IMR-90 (cell line): ENCODE measurements at regions not wholly inside any gene's neighbourhood (a gene's known extent, or its start where the extent isn't known, plus 50 kb on each side); places are given as distances from the start of the nearest gene placed in this dataset.

Source experiments
- ATAC-seq: fragments of 200-7000 bp; cut with Tn5 transposase; 2 replicates; pipeline ENCODE4 v1.9.1; 2020; ENCODE audit warnings: low read depth, mild to moderate bottlenecking, moderate library complexity
- BruUV-seq: library from RNA; stranded (reverse); fragments of 400-500 nt; replicated peaks from 2 replicates; lab custom pipeline; 2021; lab: Mats Ljungman, UMichigan
- CTCF ChIA-PET: fragments of 300-600 bp; formaldehyde crosslinking; extraction: SDS; loops from one replicate; lab custom pipeline; 2021; ENCODE audit warnings: antibody characterized with exemption; lab: Yijun Ruan, JAX
- POLR2A ChIA-PET: fragments of 300-600 bp; sonication (Branson Sonifier 250); formaldehyde crosslinking; loops from one replicate; lab custom pipeline; 2022; ENCODE audit warnings: antibody characterized with exemption; ENCODE audit not compliant: unreplicated experiment; lab: Charles Lee
- DNase-seq: peaks from one replicate; pipeline ENCODE4 v3.0.0; 2013
- H2AFZ ChIP-seq: replicated peaks from 2 replicates; pipeline ENCODE3; 2013; ENCODE audit warnings: low read length, mild to moderate bottlenecking; ENCODE audit not compliant: poor library complexity
- H2AK5ac ChIP-seq: 2 replicates; pipeline ENCODE4 v1.6.1; 2013; ENCODE audit warnings: low read depth, low read length, inconsistent platforms
- H2AK9ac ChIP-seq: replicated peaks from 2 replicates; pipeline ENCODE3; 2013; ENCODE audit warnings: mild to moderate bottlenecking, low read depth, low read length, moderate library complexity; ENCODE audit not compliant: poor library complexity
- H2BK120ac ChIP-seq: 2 replicates; pipeline ENCODE4 v1.6.1; 2013; ENCODE audit warnings: low read depth, low read length, inconsistent platforms
- H2BK15ac ChIP-seq: 3 replicates; pipeline ENCODE4 v1.6.1; 2013; ENCODE audit warnings: low read depth, low read length, inconsistent platforms
- H2BK20ac ChIP-seq: 2 replicates; pipeline ENCODE4 v1.6.1; 2013; ENCODE audit warnings: low read depth, mild to moderate bottlenecking, inconsistent platforms, low read length, moderate library complexity
- H2BK5ac ChIP-seq: 2 replicates; pipeline ENCODE4 v1.6.1; 2013; ENCODE audit warnings: mild to moderate bottlenecking, low read depth, low read length, inconsistent platforms; ENCODE audit not compliant: poor library complexity, severe bottlenecking
- H3K14ac ChIP-seq: replicated peaks from 2 replicates; pipeline ENCODE4 v1.6.1; 2013; ENCODE audit warnings: low read depth, low read length, inconsistent platforms
- H3K18ac ChIP-seq: 2 replicates; pipeline ENCODE4 v1.6.1; 2013; ENCODE audit warnings: low read depth, low read length, control low read depth
- H3K23ac ChIP-seq: 2 replicates; pipeline ENCODE4 v1.6.1; 2013; ENCODE audit warnings: low read depth, low read length, inconsistent platforms
- H3K27ac ChIP-seq: 2 replicates; pipeline ENCODE4 v1.5.1; 2013; ENCODE audit warnings: mild to moderate bottlenecking, control low read depth, low read length; ENCODE audit not compliant: insufficient read depth
- H3K27me3 ChIP-seq: 2 replicates; pipeline ENCODE4 v1.6.1; 2013; ENCODE audit warnings: low read length; ENCODE audit not compliant: control insufficient read depth, insufficient read depth
- H3K36me3 ChIP-seq: 2 replicates; pipeline ENCODE4 v1.6.1; 2013; ENCODE audit warnings: low read length, mixed read lengths; ENCODE audit not compliant: control insufficient read depth, insufficient read depth
- H3K4ac ChIP-seq: 2 replicates; pipeline ENCODE4 v1.6.1; 2013; ENCODE audit warnings: low read depth, low read length, inconsistent platforms
- H3K4me1 ChIP-seq: 2 replicates; pipeline ENCODE4 v1.6.1; 2013; ENCODE audit warnings: low read length, mixed read lengths; ENCODE audit not compliant: control insufficient read depth, insufficient read depth
- H3K4me2 ChIP-seq: 2 replicates; pipeline ENCODE4 v1.6.1; 2013; ENCODE audit warnings: low read depth, mild to moderate bottlenecking, control low read depth, low read length, moderate library complexity
- H3K4me3 ChIP-seq: 2 replicates; pipeline ENCODE4 v1.5.1; 2013; ENCODE audit warnings: low read depth, mild to moderate bottlenecking, control low read depth, low read length, moderate library complexity; ENCODE audit not compliant: insufficient read depth
- H3K56ac ChIP-seq: 2 replicates; pipeline ENCODE4 v1.6.1; 2013; ENCODE audit warnings: low read length, inconsistent platforms; ENCODE audit not compliant: insufficient read depth; ENCODE audit errors: extremely low read depth
- H3K79me1 ChIP-seq, 2 experiments: 2 replicates each; pipeline ENCODE4 v1.6.1; 2013; ENCODE audit warnings: low read length in 2 of 2, inconsistent platforms in 1 of 2, low read depth in 1 of 2
- H3K9ac ChIP-seq: 2 replicates; pipeline ENCODE4 v1.6.1; 2013; ENCODE audit warnings: low read depth, low read length, control low read depth
- H3K9me1 ChIP-seq: 2 replicates; pipeline ENCODE4 v1.6.1; 2013; ENCODE audit warnings: low read length, inconsistent platforms; ENCODE audit not compliant: insufficient read depth
- H3K9me3 ChIP-seq: 2 replicates; pipeline ENCODE4 v1.6.1; 2013; ENCODE audit warnings: low read length; ENCODE audit not compliant: control insufficient read depth, insufficient read depth
- H4K20me1 ChIP-seq: 2 replicates; pipeline ENCODE4 v1.6.1; 2013; ENCODE audit warnings: low read length, inconsistent platforms; ENCODE audit not compliant: insufficient read depth
- H4K5ac ChIP-seq: 2 replicates; pipeline ENCODE4 v1.6.1; 2013; ENCODE audit warnings: mild to moderate bottlenecking, low read depth, low read length, control low read depth
- H4K8ac ChIP-seq, 2 experiments: 2 replicates each; pipeline ENCODE4 v1.6.1; 2013; ENCODE audit warnings: low read depth in 2 of 2, low read length in 2 of 2, control low read depth in 1 of 2, inconsistent platforms in 1 of 2
- H4K91ac ChIP-seq: 2 replicates; pipeline ENCODE4 v1.6.1; 2013; ENCODE audit warnings: low read depth, low read length, inconsistent platforms; ENCODE audit not compliant: insufficient read depth
- CTCF ChIP-seq: conservative IDR thresholded peaks from 2 replicates; pipeline ENCODE4 v1.5.1; 2012; ENCODE audit warnings: mild to moderate bottlenecking, low read depth, low read length, improper control_type of control experiment
- FOS ChIP-seq: fragments of 150-350 bp; IDR thresholded peaks from 2 replicates; pipeline ENCODE4 v1.6.1; 2016; ENCODE audit warnings: low read depth, low read length
- MAFK ChIP-seq: IDR thresholded peaks from 2 replicates; pipeline ENCODE4 v1.6.1; 2012; ENCODE audit warnings: low read depth, low read length, improper control_type of control experiment
- MAZ ChIP-seq: IDR thresholded peaks from 2 replicates; pipeline ENCODE4 v1.6.1; 2012; ENCODE audit warnings: low read depth, mild to moderate bottlenecking, low read length, improper control_type of control experiment, moderate library complexity, borderline replicate concordance
- MXI1 ChIP-seq: IDR thresholded peaks from 2 replicates; pipeline ENCODE4 v1.6.1; 2012; ENCODE audit warnings: low read depth, mild to moderate bottlenecking, low read length, moderate library complexity, borderline replicate concordance
- POLR2A ChIP-seq: IDR thresholded peaks from 2 replicates; pipeline ENCODE4 v1.6.1; 2012; ENCODE audit warnings: mild to moderate bottlenecking, low read depth, low read length
- RAD21 ChIP-seq: IDR thresholded peaks from 2 replicates; pipeline ENCODE4 v1.6.1; 2012; ENCODE audit warnings: low read length, improper control_type of control experiment
- RCOR1 ChIP-seq: IDR thresholded peaks from 2 replicates; pipeline ENCODE4 v1.6.1; 2012; ENCODE audit warnings: mild to moderate bottlenecking, low read length, improper control_type of control experiment; ENCODE audit not compliant: insufficient replicate concordance
- RFX5 ChIP-seq: IDR thresholded peaks from 2 replicates; pipeline ENCODE4 v1.8.0; 2012; ENCODE audit warnings: low read depth, mild to moderate bottlenecking, low read length, moderate library complexity
- USF2 ChIP-seq: fragments of 150-350 bp; IDR thresholded peaks from 2 replicates; pipeline ENCODE4 v1.6.1; 2017; ENCODE audit warnings: mild to moderate bottlenecking, antibody characterized with exemption, low read length, low read depth
- dilution Hi-C: fragments of 300-500 bp; cut with HindIII; formaldehyde crosslinking; loops from one replicate; pipeline ENCODE4 v1.14.3; 2018; ENCODE audit warnings: low sequenced_read_pairs; ENCODE audit not compliant: unreplicated experiment
- in situ Hi-C: fragments of 300-500 bp; cut with MboI; formaldehyde crosslinking; loops from 3 replicates; pipeline ENCODE4 v1.14.3; 2019; ENCODE audit warnings: low sequenced_read_pairs, inconsistent platforms, mixed read lengths
- intact Hi-C: fragments of 100-400 bp; cut with micrococcal nuclease; formaldehyde crosslinking; loops from 2 replicates; pipeline ENCODE4 v1.10.0; 2022

- Histone ChIP-seq H3K4me2 (no peak overlapping the region), H4K20me1 (no peaks in the 10 kb centered on the region), H3K4me1 (no peaks in the 10 kb centered on the region), H2BK15ac (no peak overlapping the region), H4K91ac (no peak overlapping the region), H3K27me3 (no peaks in the 10 kb centered on the region), H3K56ac (no peak overlapping the region), H3K4me3 (no peak overlapping the region), H2AK9ac (no peak overlapping the region), H3K27ac (no peak overlapping the region), H3K18ac (no peak overlapping the region), H2BK120ac (no peak overlapping the region), H2AFZ (no peak overlapping the region), H2BK5ac (no peak overlapping the region), H3K79me1 (no peaks in the 10 kb centered on the region), H3K23ac (no peak overlapping the region), H2AK5ac (no peak overlapping the region), H3K9me3 (no peaks in the 10 kb centered on the region), H3K14ac (no peak overlapping the region), H4K8ac (no peak overlapping the region), H4K5ac (no peak overlapping the region), H3K9ac (no peak overlapping the region), H3K9me1 (no peaks in the 10 kb centered on the region), H3K4ac (no peak overlapping the region), H2BK20ac (no peak overlapping the region), H3K36me3 (no peaks in the 10 kb centered on the region)
- BruUV-seq = no TSS peak
- dilution Hi-C loops (no loop called here), intact Hi-C loops (no loop called here), in situ Hi-C loops (loop anchor here (25.0 kb wide), 1 partner anchor 95 kb away; no protein-coding TSS in a partner anchor)
- TF ChIP-seq RCOR1 = no peak
- no peak for TF ChIP-seq MAFK
- no peak for TF ChIP-seq POLR2A
- no peak for TF ChIP-seq MXI1
- TF ChIP-seq USF2 = no peak
- no peak for TF ChIP-seq FOS
- TF ChIP-seq MAZ = no peak
- no peak for TF ChIP-seq CTCF
- TF ChIP-seq RAD21 = no peak
- TF ChIP-seq RFX5 = no peak
- ChIA-PET POLR2A (no interaction called here), CTCF (no interaction called here)
- no peak for ATAC-seq
- no peak for DNase-seq
These were observed 123.9 kb upstream of the PUM3 start for GRCh38 chr9:2967766-2968165.
